Activated CD4-positive, CD25-positive, alpha-beta regulatory T cell (primary cell): ENCODE measurements at regions not wholly inside any gene's neighbourhood (a gene's known extent, or its start where the extent isn't known, plus 50 kb on each side); places are given as distances from the start of the nearest gene placed in this dataset.
"Not testable (repeated sequence)": the region's sequence is repeated elsewhere in the genome, so short reads cannot be mapped to it uniquely, and the experiment has no call there.

Experiments
- DNase-seq, 4 experiments: peaks; one replicate each; lab custom pipeline; 2025; lab: John Stamatoyannopoulos, UW

DNA sequence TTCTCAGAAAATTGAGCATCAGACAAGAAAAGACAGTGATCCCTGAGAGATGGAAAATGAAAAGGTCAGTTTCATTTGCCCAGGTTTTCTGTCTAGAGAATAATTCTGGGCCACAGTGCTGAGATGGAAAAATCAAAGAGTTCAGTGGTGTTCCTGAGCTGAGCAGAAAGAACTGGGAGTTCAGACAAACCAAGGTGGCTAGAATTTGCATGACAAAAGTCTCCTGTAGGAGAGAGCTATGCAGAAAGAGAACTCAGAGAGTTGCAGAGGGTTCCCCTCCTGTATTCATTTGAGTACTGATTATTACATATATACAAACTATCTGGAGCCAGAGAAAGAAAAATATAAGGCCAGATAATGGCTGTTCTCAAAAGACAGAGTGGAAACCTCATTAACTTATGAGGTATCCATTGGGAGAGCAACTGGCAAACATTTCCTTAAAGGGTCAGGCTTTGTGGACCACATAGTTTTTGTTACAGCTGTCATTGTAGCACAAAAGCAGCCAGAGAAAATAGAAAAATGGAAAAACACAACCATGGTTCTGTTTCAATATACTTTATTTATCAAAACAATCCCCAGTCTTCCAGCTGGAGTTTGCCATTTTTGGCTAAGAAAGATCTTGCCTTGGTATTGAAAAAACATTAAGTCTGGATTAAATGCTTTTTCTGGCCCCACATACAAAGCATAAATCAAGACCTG lies 1004.1 kb downstream of the TBL1XR1 start:
- DNase-seq, result no peak

DNA sequence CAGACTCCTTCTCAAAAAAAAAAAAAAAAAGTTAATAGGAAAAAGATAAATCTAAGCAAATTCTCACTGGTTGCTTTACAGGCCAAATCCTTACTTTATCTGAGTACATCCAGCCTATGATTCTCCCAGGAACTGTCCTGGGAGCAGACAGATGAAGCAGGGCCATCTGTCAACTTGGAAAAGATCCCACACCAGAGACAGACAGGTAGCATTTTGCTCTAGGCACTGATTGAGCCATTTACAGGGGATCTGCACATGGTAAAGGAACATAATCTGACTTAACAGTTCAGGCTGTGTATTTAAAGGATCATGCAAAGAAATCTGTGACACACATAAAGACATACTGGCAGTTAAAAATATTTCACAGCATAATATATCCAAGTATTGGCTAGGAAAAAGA lies 1006.5 kb downstream of the TBL1XR1 start:
- no peak for DNase-seq

DNA sequence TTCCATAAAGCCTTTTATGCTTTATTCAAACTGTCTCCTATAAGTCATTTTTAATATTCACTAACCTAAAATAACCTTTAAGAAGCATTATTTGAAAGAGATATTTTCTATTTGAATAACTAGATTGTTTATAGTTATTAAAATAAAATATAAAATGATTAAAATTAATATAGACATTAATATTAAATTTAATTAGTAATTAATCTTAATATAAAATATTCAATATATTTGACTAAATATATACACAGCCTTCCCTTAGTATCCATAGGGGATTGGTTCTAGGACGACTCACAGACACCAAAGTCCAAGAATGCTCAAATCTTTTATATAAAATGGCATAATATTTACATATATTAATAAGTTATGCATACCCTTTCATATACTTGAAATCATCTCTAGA lies 1014.1 kb downstream of the TBL1XR1 start:
- DNase-seq, result no peak

DNA sequence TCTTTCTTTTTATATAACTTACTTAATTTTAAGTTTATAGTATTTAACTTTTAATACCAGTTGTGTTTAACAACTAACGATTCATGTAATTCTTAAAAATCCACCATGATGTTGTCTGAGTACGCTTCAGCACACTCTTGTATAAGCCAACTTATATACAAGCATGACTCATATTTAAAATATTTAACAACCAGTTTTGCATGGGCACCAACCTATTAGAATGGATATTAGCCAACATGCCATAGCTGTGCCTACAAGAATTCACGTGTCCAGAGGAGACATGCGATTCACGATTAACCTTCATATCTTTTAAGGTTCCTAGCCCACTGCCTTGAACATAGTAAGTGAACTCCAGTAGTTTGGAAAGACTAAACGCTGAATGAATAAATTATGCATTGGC lies 1023.2 kb downstream of the TBL1XR1 start:
- no peak for DNase-seq

DNA sequence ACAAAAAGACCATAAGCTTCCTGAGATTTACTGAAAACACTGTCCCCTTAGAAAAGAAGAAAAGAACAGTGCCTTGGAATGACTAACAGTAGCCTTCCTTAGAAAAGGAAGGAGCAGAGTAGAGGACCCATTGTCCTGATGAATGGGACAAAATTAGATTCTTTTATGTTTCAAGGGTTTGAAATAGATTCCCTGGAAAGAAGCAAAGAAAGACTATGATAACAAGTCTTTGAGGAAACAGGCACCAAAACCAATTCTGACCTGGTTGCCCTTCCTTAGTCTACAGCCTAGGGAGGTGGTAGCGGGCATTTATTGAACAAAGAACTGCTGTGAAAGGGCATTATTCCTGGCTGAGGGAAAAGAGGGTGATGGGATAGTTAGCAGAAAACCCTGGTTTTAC lies 1024.8 kb downstream of the TBL1XR1 start:
- DNase-seq, result no peak

DNA sequence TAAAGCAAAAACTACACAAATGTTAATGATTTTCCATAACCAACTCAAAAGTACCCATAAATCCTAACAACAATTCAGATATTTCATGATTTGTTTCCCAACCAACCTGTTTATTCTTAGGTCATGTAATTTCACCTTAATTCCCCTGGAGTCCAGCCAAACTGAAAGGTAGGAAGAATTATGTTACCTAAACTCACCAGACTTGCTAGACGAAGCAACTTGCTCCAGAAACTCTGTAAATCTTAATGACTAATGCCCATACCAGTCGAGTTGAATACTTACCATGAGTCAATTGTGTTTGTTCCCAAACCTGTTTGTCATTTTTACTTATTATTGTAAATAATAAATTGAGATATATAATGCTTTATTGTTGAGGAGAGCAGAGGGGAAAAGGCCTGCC lies 1030.0 kb downstream of the TBL1XR1 start:
- DNase-seq, result no peak

DNA sequence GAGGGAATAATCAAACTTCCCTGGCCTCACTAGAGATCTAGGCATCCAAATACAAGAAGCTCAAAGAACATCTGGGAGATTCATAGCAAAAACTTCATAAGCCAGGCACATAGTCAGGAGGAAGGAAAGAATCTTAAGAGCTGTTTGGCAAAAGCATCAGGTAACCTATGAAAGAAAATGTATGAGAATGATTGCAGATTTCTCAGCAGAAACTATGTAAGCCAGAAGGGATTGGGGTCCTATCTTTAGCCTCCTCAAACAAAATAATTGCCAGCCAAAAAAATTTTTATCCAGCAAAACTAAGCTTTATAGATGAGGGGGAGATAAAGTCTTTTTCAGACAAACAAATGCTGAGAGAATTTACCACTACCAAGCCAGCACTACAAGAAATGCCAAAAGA lies 1036.3 kb downstream of the TBL1XR1 start:
- no peak for DNase-seq

DNA sequence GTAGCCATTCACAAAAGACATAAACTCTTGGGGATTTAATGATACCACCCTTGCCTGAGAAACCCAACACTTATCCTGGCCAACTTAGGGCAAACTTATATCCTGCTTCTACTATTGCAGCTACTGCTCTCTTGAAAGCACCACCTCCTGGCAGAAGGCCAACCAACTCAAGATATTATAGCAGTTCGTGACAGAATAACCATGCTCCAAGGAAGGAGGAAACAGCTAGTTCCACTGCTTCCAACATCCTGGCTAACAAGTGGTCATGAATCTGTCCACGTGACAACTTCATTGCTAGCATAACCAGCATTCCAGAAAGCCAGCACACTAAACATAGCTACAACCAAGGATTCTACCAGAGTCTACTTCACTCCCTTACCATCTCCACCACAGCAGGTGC lies 1037.5 kb downstream of the TBL1XR1 start:
- DNase-seq, result no peak

DNA sequence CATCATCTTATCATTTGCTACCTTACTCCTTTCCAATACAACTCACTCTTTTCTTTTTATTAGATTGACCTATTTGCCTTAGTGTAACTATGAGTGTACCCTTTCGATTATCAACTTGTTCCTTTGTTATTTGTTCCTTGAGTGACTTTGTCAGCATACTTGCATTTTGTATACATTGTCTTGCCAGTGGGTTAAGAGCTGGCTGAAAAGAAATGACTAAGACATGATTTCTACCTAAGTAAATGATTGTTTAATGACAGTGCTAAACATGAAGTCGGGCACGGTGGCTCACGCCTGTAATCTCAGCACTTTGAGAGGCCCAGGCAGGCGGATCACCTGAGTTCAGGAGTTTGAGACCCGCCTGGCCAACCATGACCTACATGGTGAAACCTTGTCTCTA lies 1042.3 kb downstream of the TBL1XR1 start:
- DNase-seq, result no peak

DNA sequence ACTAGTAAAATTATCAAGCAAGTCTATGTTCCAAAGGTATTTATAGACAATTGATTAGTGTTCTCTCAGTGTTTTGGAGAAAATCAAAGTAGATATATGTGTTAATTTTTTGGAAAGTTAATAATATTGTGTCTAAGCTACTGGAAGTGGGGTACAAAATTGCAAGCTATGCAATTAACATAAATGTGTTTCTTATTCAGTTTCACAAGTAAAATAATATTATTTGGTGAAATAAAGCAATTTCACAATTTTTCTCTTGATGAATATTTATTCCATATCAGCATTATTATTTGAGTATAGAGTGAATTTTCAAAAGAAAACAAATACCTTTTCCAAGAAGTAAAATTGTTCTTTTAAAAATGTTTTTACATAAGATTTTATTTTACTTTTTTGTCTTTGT lies 1047.7 kb downstream of the TBL1XR1 start:
- no peak for DNase-seq

DNA sequence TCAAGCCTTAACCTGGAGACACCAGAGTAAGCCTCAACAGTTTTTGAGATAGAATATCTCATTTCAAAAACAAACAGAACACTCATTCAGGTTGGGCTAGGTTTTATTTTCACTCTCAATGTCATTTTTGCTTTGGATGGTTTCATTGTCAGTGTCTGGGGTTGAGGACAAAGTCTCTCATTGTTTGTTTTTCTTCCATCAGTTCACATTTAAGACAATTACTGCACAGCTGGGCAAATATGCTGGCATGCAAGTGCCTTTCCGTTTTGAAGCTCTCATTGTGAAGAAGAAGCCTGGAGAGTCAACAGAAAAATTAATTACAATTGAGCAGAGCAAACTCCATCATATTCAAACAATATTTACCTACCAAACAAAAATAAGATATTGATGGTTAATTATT lies 1050.0 kb downstream of the TBL1XR1 start:
- DNase-seq, result no peak

DNA sequence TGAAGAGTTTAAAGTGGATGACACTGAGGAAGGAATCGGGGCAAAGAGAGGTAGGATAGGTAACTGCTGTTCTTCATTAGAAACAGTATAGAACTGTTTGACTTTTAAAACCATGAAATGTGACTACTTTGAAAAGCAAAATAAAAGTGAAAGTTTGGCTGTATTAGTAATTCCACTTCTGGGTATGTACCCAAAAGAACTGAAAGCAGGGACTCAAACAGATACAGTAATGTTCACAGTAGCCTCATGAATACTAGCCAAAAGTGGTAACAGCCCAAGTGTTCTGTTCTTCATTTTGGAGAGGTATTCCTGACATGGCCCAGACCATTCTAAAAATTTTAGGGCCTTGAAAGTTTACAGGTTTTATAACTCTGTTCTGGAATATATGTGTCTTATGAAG lies 1055.4 kb downstream of the TBL1XR1 start:
- DNase-seq, result no peak

DNA sequence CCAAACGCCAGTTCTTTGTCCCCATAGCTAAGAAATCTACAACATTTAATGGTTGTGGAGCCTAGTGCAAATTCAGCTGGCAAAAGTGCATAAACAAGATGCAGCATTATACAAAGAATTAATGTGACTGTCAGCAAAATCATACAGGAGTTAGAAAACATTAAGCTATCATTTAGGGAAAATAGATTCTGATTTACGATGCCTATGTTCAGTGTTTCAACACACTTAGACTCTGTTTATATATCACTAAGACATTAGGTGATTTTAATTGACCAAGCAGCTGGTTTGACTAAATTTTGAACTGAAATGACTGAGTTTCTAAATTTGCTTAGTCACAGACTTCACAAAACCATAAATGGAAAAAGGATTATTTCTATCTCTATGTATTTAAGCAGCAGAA lies 1076.8 kb downstream of the TBL1XR1 start:
- no peak for DNase-seq

DNA sequence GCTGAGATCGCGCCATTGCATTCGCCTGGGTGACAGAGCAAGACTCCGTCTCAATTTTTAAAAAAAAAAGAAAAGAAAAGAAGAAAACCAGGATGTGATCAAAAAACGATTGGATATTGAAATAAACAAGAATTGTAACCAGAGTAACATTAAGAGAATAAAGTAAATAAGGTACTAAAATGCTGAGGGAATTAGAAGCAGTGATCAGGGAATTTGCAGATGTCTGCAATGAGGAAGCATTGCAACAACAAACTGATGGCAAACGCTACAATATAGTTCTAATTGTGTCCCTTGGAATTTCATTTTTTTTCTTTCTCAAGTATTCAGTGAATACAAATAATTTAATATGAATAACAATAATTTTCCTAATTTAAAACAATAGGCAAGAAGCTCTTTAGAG lies 1077.5 kb downstream of the TBL1XR1 start:
- DNase-seq, result no peak

DNA sequence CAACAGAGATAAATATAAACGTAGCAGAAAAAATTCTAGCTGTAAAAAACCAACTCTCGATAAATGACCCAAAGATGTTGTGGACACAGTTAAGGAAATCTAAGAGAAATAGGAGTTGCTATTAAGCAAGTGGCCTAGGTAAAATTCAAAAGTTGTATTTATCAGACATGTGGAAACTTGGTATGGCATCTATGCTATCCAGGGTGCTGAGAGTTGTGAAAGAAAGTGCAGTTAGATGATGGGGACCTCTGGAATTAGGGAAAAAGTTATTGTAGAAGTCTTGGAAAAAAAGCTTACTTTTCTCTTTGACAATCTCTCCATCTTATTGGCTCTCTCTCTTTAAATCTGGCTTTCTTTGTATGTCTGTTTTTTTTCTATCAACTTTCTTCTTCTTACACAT lies 1090.9 kb downstream of the TBL1XR1 start:
- DNase-seq, result no peak

DNA sequence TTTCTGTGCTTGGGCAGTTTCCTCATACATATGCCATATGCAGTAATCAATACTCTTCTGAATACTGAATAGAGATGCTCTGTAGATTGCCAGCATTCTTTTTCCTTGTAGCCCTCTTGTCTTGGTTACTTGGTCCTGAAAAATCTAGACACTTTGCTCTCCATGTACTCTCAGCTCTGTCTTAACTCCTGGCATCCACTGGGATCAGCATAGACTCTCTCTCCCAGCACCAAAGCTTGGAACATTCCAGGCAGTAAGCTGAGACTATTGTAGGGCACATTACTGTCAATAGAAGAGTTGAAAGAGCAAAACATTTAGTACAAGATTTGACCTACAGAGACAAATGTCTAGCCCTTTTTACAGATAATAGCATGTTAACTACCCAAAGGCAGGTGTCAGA lies 1100.3 kb downstream of the TBL1XR1 start:
- no peak for DNase-seq

DNA sequence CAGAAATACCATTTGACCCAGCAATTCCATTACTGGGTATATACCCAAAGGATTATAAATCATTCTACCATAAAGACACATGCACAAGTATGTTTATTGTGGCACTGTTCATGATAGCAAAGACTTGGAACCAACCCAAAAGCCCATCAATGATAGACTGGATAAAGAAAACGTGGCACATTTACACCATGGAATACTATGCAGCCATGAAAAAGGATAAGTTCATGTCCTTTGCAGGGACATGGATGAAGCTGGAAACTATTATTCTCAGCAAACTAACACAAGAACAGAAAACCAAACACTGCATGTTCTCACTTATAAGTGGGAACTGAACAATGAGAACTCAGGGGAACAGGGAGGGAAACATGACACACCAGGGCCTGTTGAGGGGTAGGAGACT lies 1103.4 kb downstream of the TBL1XR1 start:
- not testable (repeated sequence) for DNase-seq

DNA sequence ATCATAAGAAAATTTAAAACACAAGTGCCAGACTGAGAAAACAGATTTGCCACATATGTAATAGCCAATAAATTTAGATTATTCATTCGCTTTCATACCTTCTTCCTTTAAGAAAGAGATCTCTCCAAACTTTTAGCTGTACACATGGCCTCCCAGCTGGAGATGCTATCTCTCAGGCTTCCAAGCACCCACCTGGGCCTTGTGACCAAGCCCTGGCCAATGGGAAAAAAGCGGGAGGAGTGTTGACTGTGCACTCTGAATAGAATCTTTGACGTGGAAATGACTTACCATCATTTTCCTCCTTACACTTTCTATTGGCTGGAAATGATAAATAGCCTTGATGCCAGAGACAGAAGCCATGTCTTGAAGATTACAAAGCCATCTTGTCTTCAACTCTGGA lies 1106.6 kb downstream of the TBL1XR1 start:
- DNase-seq, result no peak

DNA sequence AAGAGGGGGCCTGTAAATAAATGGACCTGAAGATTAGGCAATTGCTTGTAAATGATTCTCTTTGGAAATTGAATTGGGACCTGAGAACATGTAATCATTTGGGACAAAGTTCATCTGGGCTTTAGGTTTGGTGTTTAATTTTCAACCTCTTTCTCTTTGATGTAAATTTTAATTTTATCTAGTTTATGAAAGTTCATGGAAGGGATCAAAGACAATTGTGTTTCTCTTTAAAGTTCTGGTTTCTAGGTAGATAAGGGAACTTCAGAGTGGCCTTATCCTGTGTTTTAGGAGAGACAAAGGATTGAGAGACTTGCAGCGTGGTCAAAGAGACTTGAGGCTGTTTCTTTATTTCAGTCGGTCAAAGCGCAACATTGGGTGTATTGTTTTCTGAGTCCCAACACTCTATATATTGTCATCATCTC lies 1108.3 kb downstream of the TBL1XR1 start:
- DNase-seq, result no peak

DNA sequence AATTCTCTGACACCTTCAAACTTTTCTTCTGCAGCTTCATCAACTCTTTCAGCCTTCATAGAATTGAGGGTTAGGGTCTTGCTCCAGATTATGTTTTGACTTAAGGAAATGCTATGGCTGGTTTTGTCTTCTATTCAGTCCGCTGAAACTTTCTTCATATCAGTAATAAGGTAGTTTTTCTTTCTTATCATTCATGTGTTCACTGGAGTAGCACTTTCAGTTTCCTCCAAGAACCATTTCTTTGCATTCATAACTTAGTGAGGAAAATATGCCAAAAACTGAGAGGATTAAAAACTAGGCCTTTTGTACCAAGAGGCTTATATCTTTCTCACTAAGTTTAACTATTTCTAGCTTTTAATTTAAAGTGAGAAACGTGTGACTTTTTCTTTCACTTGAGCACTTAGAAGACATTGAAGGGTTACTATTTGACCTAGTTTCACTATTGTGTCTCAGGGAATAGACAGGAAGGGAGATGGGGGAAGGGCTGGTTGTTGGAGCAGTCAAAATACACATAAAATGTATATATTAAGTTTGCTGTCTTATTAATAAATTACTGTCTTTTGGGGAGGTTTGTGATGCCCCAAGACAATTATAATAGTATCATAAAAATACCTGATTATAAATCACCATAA lies 1110.1 kb downstream of the TBL1XR1 start:
- no peak for DNase-seq

DNA sequence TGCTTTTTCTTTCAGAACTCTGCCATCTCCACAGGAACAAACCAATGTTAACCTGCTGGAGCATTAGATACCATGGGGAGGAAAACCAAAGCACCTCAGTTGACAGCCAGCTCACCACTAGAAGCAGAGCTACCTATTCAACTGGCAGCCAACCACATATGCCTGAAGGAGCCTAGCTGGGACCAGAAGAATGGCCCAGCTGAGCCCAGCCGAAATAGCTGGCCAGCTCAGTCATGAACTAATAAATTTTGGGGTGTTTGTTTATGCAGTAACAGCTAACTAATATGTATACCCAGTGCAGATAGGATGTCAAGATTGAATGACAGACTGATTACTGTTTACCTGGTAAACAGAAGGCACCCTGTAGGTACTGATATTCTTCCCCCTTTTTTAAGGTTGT lies 1117.5 kb downstream of the TBL1XR1 start:
- DNase-seq, result no peak

DNA sequence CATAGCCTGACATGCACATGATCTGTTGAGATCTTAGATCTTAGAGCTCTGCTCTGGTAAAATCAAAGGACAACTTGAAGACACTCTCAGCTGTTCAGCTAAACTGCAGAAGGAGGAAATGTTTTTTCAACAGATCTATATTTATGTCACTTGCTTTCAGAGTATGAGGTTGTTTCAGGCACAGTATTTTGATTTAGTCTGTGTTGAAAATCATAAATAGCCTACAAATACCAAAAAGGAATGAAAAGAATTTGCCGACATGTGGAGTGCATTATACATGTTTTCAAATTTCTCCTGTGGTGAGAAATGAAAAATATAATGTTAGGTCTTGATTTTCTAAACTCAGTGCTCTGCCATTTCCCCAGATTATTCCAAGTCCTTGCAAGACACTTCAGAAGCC lies 1118.4 kb downstream of the TBL1XR1 start:
- DNase-seq, result no peak

DNA sequence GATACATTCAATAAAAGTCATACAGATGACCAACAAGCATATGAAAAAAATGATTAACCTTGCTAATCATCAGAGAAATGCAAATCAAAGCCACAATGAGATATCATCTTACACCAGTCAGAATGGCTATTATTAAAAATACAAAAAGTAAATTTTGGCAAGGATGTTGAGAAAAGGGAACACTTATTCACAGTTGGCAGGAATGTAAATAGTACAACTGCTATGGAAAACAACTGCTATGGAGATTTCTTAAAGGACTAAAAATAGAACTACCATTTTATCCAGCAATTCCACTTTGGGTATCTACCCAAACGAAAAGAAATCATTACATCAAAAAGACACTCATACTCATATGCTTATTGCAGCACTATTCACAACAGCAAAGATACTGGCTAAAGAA lies 1121.8 kb downstream of the TBL1XR1 start:
- DNase-seq, result no peak

DNA sequence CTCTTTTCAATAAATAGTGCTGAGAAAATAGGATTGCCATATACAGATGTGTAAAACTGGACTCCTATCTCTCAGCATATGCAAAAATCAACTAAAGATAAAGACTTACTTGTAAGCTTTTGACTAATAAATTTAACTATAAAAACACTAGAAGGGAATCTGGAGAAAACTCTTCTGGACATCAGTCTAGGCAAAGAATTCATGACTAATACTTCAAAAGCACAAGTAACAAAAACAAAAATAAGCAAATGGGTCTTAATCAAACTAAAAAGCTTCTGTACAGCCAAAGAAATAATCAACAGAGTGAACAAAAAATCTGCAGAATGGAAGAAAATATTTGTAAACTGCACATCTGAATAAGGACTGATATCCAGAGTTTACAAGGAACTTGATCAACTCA lies 1122.2 kb downstream of the TBL1XR1 start:
- DNase-seq, result no peak
